ENCODE measurements at regions not wholly inside any gene's neighbourhood (a gene's known extent, or its start where the extent isn't known, plus 50 kb on each side); places are given as distances from the start of the nearest gene placed in this dataset.
A peak's percentile ranks its signal among the peaks of the same experiment; 100 is the strongest.

DNA sequence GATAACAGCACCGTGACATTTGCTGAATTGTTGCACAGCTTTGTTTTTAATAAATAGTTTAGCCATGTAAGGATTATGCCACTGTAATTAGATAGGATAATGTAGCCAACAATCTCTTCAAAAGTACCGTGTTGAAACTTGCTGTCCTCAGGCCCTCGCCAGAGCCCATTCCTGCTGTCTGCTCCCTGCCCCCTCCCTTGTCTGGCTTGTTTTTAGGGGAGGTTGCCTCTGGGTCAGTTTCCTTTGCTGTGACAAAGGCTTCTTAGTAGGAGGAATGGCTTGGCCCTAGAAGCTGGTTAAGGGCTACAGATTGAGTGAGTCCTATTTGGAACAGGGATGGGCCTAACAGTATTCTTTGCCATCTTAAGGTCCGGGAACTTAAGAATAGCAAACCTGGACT lies 107.9 kb downstream of the LMO4 start:
- H3K4me1 ChIP-seq (ENCODE audit: control insufficient read depth in 5 of 5, insufficient read depth in 5 of 5, low read length in 5 of 5) = peaks cover 0 to 4% (median 0%) of the 10 kb centered on the region in 5 donors
- no peaks in the 10 kb centered on the region for H3K36me3 ChIP-seq (ENCODE audit: control insufficient read depth in 5 of 5, insufficient read depth in 5 of 5, low read length in 5 of 5)
- no peak overlapping the region for H3K27ac ChIP-seq (ENCODE audit: low read depth, low read length)
- no peak overlapping the region for H3K4me3 ChIP-seq (ENCODE audit: low read depth in 1 of 5, low read length in 5 of 5)
- H3K27me3 ChIP-seq (ENCODE audit: control insufficient read depth in 5 of 5, insufficient read depth in 4 of 5, low read length in 5 of 5) = no peaks in the 10 kb centered on the region
- H3K9me3 ChIP-seq (ENCODE audit: control insufficient read depth in 5 of 5, low read length in 5 of 5) = no peaks in the 10 kb centered on the region
- no peak overlapping the region for H3K9ac ChIP-seq (ENCODE audit: low read length in 5 of 5)

DNA sequence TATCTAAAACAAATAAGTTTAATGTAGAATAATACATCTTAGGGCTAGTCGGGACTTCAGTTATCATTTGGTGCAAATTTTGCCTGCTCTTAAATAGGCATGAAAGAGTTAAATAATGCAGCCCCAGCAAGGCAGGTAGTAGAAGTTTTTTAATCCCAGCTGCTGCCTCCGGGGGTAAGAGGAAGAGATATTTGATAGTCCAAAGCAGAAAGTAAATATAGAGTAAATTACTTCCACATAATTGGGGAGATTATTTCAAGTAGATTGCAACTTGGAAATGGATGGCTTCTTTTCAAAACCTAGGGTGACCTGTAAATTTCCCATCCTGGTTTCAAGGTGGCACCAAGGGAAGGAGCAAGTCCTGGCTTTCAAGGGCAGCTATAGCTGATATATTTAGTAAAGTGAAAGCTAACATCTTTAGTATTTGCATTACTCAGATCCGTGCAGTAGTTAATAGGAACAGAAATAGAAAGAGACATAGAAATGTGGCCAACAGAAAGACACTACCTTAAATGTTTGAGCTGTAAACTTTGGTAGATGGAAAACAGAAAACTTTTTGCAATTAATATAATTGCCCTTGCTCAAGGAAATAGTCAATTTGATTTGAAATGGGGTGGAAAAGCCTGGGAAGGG lies 109.1 kb downstream of the LMO4 start:
- peaks cover 0 to 4% (median 0%) of the 10 kb centered on the region in 5 donors for H3K4me1 ChIP-seq (ENCODE audit: control insufficient read depth in 5 of 5, insufficient read depth in 5 of 5, low read length in 5 of 5)
- no peaks in the 10 kb centered on the region for H3K27me3 ChIP-seq (ENCODE audit: control insufficient read depth in 5 of 5, insufficient read depth in 4 of 5, low read length in 5 of 5)
- H3K27ac ChIP-seq (ENCODE audit: low read depth, low read length) = no peak overlapping the region
- H3K4me3 ChIP-seq (ENCODE audit: low read depth in 1 of 5, low read length in 5 of 5) = no peak overlapping the region
- H3K36me3 ChIP-seq (ENCODE audit: control insufficient read depth in 5 of 5, insufficient read depth in 5 of 5, low read length in 5 of 5) = no peaks in the 10 kb centered on the region
- H3K9ac ChIP-seq (ENCODE audit: low read length in 5 of 5) = no peak overlapping the region
- H3K9me3 ChIP-seq (ENCODE audit: control insufficient read depth in 5 of 5, low read length in 5 of 5) = no peaks in the 10 kb centered on the region

- no peak overlapping the region for H3K9ac ChIP-seq (ENCODE audit: low read length in 5 of 5)
- H3K9me3 ChIP-seq (ENCODE audit: control insufficient read depth in 5 of 5, low read length in 5 of 5) = no peaks in the 10 kb centered on the region
- H3K36me3 ChIP-seq (ENCODE audit: control insufficient read depth in 5 of 5, insufficient read depth in 5 of 5, low read length in 5 of 5) = no peaks in the 10 kb centered on the region
- no peaks in the 10 kb centered on the region for H3K27me3 ChIP-seq (ENCODE audit: control insufficient read depth in 5 of 5, insufficient read depth in 4 of 5, low read length in 5 of 5)
- peaks cover 0 to 4% (median 0%) of the 10 kb centered on the region in 5 donors for H3K4me1 ChIP-seq (ENCODE audit: control insufficient read depth in 5 of 5, insufficient read depth in 5 of 5, low read length in 5 of 5)
- H3K4me3 ChIP-seq (ENCODE audit: low read depth in 1 of 5, low read length in 5 of 5) = no peak overlapping the region
- no peak overlapping the region for H3K27ac ChIP-seq (ENCODE audit: low read depth, low read length)
These were observed 111.1 kb downstream of the LMO4 start for GRCh38 chr1:87439821-87440220.

DNA sequence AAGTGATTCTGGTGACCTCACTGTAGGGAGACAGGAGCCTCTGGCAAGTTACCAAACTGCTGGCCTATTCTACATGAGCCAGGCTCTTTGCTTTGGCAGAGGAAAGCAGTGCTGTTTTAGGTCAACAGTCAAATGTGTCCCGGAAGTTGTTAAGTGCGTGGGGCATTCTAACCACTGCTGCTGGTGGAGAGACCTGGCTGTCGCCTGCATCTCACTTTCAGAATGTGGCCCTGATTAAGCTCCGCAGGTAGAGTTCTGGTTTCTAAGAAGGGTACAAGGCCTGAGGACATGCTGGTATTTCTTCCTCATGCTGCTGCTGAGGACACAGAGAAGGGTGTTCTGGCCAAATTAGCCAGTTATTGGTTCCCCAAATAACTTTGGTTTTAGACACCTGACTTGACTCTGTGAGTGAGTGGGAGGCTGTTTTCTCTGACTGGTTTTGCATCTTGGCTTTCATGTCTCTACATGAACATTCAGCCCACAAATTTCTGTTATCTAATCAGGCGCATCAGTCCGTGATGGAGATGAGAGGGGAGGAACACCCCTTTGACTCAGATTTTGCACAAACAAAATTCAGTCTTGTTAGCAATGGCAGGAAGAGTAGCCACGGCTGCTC lies 120.8 kb downstream of the LMO4 start:
- no peaks in the 10 kb centered on the region for H3K36me3 ChIP-seq (ENCODE audit: control insufficient read depth in 5 of 5, insufficient read depth in 5 of 5, low read length in 5 of 5)
- no peaks in the 10 kb centered on the region for H3K9me3 ChIP-seq (ENCODE audit: control insufficient read depth in 5 of 5, low read length in 5 of 5)
- H3K4me1 ChIP-seq (ENCODE audit: control insufficient read depth in 5 of 5, insufficient read depth in 5 of 5, low read length in 5 of 5) = peaks cover 1 to 12% (median 7%) of the 10 kb centered on the region in 5 donors
- no peak overlapping the region for H3K27ac ChIP-seq (ENCODE audit: low read depth, low read length)
- peak overlapping the region in 1 of 5 donors; percentile 0 for H3K4me3 ChIP-seq (ENCODE audit: low read depth in 1 of 5, low read length in 5 of 5)
- no peaks in the 10 kb centered on the region for H3K27me3 ChIP-seq (ENCODE audit: control insufficient read depth in 5 of 5, insufficient read depth in 4 of 5, low read length in 5 of 5)
- no peak overlapping the region for H3K9ac ChIP-seq (ENCODE audit: low read length in 5 of 5)

- H3K36me3 ChIP-seq (ENCODE audit: control insufficient read depth in 5 of 5, insufficient read depth in 5 of 5, low read length in 5 of 5) = no peaks in the 10 kb centered on the region
- H3K9me3 ChIP-seq (ENCODE audit: control insufficient read depth in 5 of 5, low read length in 5 of 5) = no peaks in the 10 kb centered on the region
- H3K27me3 ChIP-seq (ENCODE audit: control insufficient read depth in 5 of 5, insufficient read depth in 4 of 5, low read length in 5 of 5) = no peaks in the 10 kb centered on the region
- no peak overlapping the region for H3K4me3 ChIP-seq (ENCODE audit: low read depth in 1 of 5, low read length in 5 of 5)
- no peak overlapping the region for H3K27ac ChIP-seq (ENCODE audit: low read depth, low read length)
- H3K9ac ChIP-seq (ENCODE audit: low read length in 5 of 5) = no peak overlapping the region
- H3K4me1 ChIP-seq (ENCODE audit: control insufficient read depth in 5 of 5, insufficient read depth in 5 of 5, low read length in 5 of 5) = peaks cover 1 to 12% (median 7%) of the 10 kb centered on the region in 5 donors
These were observed 121.5 kb downstream of the LMO4 start for GRCh38 chr1:87450136-87450535.

GRCh38 chr1:87450615-87451209 lies 122.0 kb downstream of the LMO4 start:
- Histone ChIP-seq H3K4me1 (ENCODE audit: control insufficient read depth in 5 of 5, insufficient read depth in 5 of 5, low read length in 5 of 5) (peaks cover 1 to 12% (median 7%) of the 10 kb centered on the region in 5 donors), H3K36me3 (ENCODE audit: control insufficient read depth in 5 of 5, insufficient read depth in 5 of 5, low read length in 5 of 5) (no peaks in the 10 kb centered on the region), H3K9ac (ENCODE audit: low read length in 5 of 5) (no peak overlapping the region), H3K4me3 (ENCODE audit: low read depth in 1 of 5, low read length in 5 of 5) (no peak overlapping the region), H3K27ac (ENCODE audit: low read depth, low read length) (no peak overlapping the region), H3K27me3 (ENCODE audit: control insufficient read depth in 5 of 5, insufficient read depth in 4 of 5, low read length in 5 of 5) (no peaks in the 10 kb centered on the region), H3K9me3 (ENCODE audit: control insufficient read depth in 5 of 5, low read length in 5 of 5) (no peaks in the 10 kb centered on the region)

- no peaks in the 10 kb centered on the region for H3K27me3 ChIP-seq (ENCODE audit: control insufficient read depth in 5 of 5, insufficient read depth in 4 of 5, low read length in 5 of 5)
- H3K36me3 ChIP-seq (ENCODE audit: control insufficient read depth in 5 of 5, insufficient read depth in 5 of 5, low read length in 5 of 5) = no peaks in the 10 kb centered on the region
- peaks cover 1 to 12% (median 7%) of the 10 kb centered on the region in 5 donors for H3K4me1 ChIP-seq (ENCODE audit: control insufficient read depth in 5 of 5, insufficient read depth in 5 of 5, low read length in 5 of 5)
- no peak overlapping the region for H3K27ac ChIP-seq (ENCODE audit: low read depth, low read length)
- no peak overlapping the region for H3K4me3 ChIP-seq (ENCODE audit: low read depth in 1 of 5, low read length in 5 of 5)
- H3K9me3 ChIP-seq (ENCODE audit: control insufficient read depth in 5 of 5, low read length in 5 of 5) = peaks cover 0 to 2% (median 0%) of the 10 kb centered on the region in 5 donors
- H3K9ac ChIP-seq (ENCODE audit: low read length in 5 of 5) = no peak overlapping the region
These were observed 122.7 kb downstream of the LMO4 start for GRCh38 chr1:87451229-87451920.

DNA sequence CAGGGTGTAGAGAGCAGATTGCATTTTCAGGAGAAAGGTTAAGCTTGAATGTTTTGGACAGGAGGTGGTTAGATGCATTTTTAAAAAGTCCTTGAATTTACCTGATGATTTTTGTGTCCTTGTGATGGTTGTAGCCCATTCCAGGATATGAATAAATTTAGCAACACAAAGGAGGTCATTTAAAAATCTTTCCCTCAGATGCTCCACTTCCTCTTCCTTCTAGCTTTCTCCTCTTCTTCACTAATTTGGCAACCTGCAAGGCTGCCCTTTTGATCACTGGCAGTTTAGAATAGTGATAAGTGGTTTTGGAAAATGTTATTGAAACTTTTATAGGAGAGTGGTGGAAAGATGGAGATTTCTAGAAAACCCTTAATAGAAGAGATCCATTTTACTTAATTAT lies 124.0 kb downstream of the LMO4 start:
- H3K9me3 ChIP-seq (ENCODE audit: control insufficient read depth in 5 of 5, low read length in 5 of 5) = peaks cover 0 to 2% (median 0%) of the 10 kb centered on the region in 5 donors
- no peak overlapping the region for H3K9ac ChIP-seq (ENCODE audit: low read length in 5 of 5)
- no peaks in the 10 kb centered on the region for H3K27me3 ChIP-seq (ENCODE audit: control insufficient read depth in 5 of 5, insufficient read depth in 4 of 5, low read length in 5 of 5)
- no peak overlapping the region for H3K27ac ChIP-seq (ENCODE audit: low read depth, low read length)
- no peak overlapping the region for H3K4me3 ChIP-seq (ENCODE audit: low read depth in 1 of 5, low read length in 5 of 5)
- peaks cover 1 to 12% (median 7%) of the 10 kb centered on the region in 5 donors for H3K4me1 ChIP-seq (ENCODE audit: control insufficient read depth in 5 of 5, insufficient read depth in 5 of 5, low read length in 5 of 5)
- H3K36me3 ChIP-seq (ENCODE audit: control insufficient read depth in 5 of 5, insufficient read depth in 5 of 5, low read length in 5 of 5) = no peaks in the 10 kb centered on the region

DNA sequence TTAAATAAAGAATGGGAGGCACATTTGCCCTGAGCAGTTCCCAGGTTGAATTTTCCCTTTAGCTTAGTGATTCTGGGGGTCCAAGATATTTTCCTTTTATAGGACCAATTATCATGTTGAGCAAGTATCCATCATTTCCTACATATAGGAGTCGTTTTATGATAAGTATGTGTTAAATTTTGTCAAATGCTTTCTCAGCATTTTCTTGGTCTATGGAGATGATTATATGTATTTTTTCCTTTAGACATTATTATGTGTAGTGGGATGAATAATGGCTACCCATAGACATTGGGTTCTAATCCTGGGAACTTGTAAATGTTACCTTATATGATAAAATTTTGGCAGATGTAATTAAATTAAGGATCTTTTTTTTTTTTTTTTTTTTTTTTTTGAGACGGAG lies 128.7 kb downstream of the LMO4 start:
- no peak overlapping the region for H3K4me3 ChIP-seq (ENCODE audit: low read depth in 1 of 5, low read length in 5 of 5)
- H3K27me3 ChIP-seq (ENCODE audit: control insufficient read depth in 5 of 5, insufficient read depth in 4 of 5, low read length in 5 of 5) = no peaks in the 10 kb centered on the region
- H3K9me3 ChIP-seq (ENCODE audit: control insufficient read depth in 5 of 5, low read length in 5 of 5) = peaks cover 0 to 4% (median 0%) of the 10 kb centered on the region in 5 donors
- no peaks in the 10 kb centered on the region for H3K36me3 ChIP-seq (ENCODE audit: control insufficient read depth in 5 of 5, insufficient read depth in 5 of 5, low read length in 5 of 5)
- no peak overlapping the region for H3K27ac ChIP-seq (ENCODE audit: low read depth, low read length)
- no peaks in the 10 kb centered on the region for H3K4me1 ChIP-seq (ENCODE audit: control insufficient read depth in 5 of 5, insufficient read depth in 5 of 5, low read length in 5 of 5)
- H3K9ac ChIP-seq (ENCODE audit: low read length in 5 of 5) = no peak overlapping the region

GRCh38 chr1:87462894-87463293 lies 134.2 kb downstream of the LMO4 start:
- Histone ChIP-seq H3K4me3 (ENCODE audit: low read depth in 1 of 5, low read length in 5 of 5) (no peak overlapping the region), H3K36me3 (ENCODE audit: control insufficient read depth in 5 of 5, insufficient read depth in 5 of 5, low read length in 5 of 5) (no peaks in the 10 kb centered on the region), H3K27me3 (ENCODE audit: control insufficient read depth in 5 of 5, insufficient read depth in 4 of 5, low read length in 5 of 5) (no peaks in the 10 kb centered on the region), H3K9ac (ENCODE audit: low read length in 5 of 5) (no peak overlapping the region), H3K9me3 (ENCODE audit: control insufficient read depth in 5 of 5, low read length in 5 of 5) (peaks cover 0 to 2% (median 0%) of the 10 kb centered on the region in 5 donors), H3K27ac (ENCODE audit: low read depth, low read length) (no peak overlapping the region), H3K4me1 (ENCODE audit: control insufficient read depth in 5 of 5, insufficient read depth in 5 of 5, low read length in 5 of 5) (peaks cover 0 to 5% (median 0%) of the 10 kb centered on the region in 5 donors)

Measured in subcutaneous abdominal adipose tissue (tissue), 5 donors.